ENCODE measurements at regions not wholly inside any gene's neighbourhood (a gene's known extent, or its start where the extent isn't known, plus 50 kb on each side); places are given as distances from the start of the nearest gene placed in this dataset.

DNA sequence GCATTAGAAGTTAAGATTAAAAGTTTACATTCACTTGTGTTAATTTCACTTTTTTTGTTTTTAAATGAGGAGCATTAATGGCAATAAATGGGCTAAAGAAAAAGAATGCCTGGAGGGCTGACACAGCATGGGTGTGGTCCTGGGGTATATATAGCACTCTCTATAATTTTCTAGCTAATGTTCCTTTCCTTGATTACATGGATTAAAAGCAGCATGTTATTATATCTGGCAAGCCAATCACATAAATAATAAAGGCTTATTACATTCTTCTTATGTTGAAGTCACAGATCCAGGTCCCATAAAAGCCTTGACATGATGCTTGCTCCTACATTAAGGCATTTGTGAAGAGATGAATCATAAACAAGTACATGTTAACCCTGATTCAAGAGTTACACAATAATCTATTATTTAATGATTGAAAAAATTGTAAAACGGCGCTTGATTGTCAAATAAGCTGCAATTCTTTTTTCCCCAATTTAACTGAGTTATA lies 91.4 kb downstream of the LYPLAL1 start (continued):
- no peak for TF ChIP-seq SP4 (IDR thresholded peaks at IDR 0.05; ENCODE audit: low read length)
- no peak for TF ChIP-seq TBP (IDR thresholded peaks at IDR 0.05; ENCODE audit: low read depth, low read length)
- TF ChIP-seq, protein P1, sequence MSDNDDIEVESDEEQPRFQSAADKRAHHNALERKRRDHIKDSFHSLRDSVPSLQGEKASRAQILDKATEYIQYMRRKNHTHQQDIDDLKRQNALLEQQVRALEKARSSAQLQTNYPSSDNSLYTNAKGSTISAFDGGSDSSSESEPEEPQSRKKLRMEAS (IDR thresholded peaks at IDR 0.05): no peak
- no peak for TF ChIP-seq JUND (IDR thresholded peaks at IDR 0.05; ENCODE audit: low read length)
- no peak for TF ChIP-seq GABPA (IDR thresholded peaks at IDR 0.05; ENCODE audit: borderline replicate concordance, insufficient read depth, low read length)
- no peak for TF ChIP-seq SP2 (IDR thresholded peaks at IDR 0.05; ENCODE audit: low read length)
